Karpas-422 (cell line): ENCODE measurements at regions not wholly inside any gene's neighbourhood (a gene's known extent, or its start where the extent isn't known, plus 50 kb on each side); places are given as distances from the start of the nearest gene placed in this dataset.
A peak's percentile ranks its signal among the peaks of the same experiment; 100 is the strongest.

Source experiments
- DNase-seq: peaks from one replicate; pipeline ENCODE4 v3.0.0-alpha.2; 2015
- H2AFZ ChIP-seq: fragments of 200-600 bp; sonication (generic); 2 replicates; pipeline ENCODE4 v1.6.1; 2014; ENCODE audit warnings: antibody characterized with exemption, low read length, mixed read lengths
- H3K27ac ChIP-seq: fragments of 200-600 bp; sonication (generic); 2 replicates; pipeline ENCODE4 v1.5.1; 2014; ENCODE audit warnings: mild to moderate bottlenecking, low read length, moderate library complexity
- H3K27me3 ChIP-seq: fragments of 200-600 bp; sonication (generic); 2 replicates; pipeline ENCODE4 v1.6.1; 2014; ENCODE audit warnings: low read length, mixed read lengths
- H3K36me3 ChIP-seq: fragments of 200-600 bp; sonication (generic); 2 replicates; pipeline ENCODE4 v1.6.1; 2014; ENCODE audit warnings: low read length, mixed read lengths; ENCODE audit not compliant: insufficient read depth
- H3K4me1 ChIP-seq: fragments of 200-600 bp; sonication (generic); 2 replicates; pipeline ENCODE4 v1.6.1; 2014; ENCODE audit warnings: mild to moderate bottlenecking, low read length, mixed read lengths
- H3K4me2 ChIP-seq: fragments of 200-600 bp; sonication (generic); 2 replicates; pipeline ENCODE4 v1.6.1; 2014; ENCODE audit warnings: low read length, low read depth, mild to moderate bottlenecking; ENCODE audit not compliant: poor library complexity, severe bottlenecking
- H3K4me3 ChIP-seq: fragments of 200-600 bp; sonication (generic); 2 replicates; pipeline ENCODE4 v1.5.1; 2014; ENCODE audit warnings: mild to moderate bottlenecking, antibody characterized with exemption, low read length, mixed read lengths
- H3K79me2 ChIP-seq: fragments of 200-600 bp; sonication (generic); 2 replicates; pipeline ENCODE4 v1.6.1; 2014; ENCODE audit warnings: mild to moderate bottlenecking, low read length, mixed read lengths
- H3K9ac ChIP-seq: fragments of 200-600 bp; sonication (generic); 2 replicates; pipeline ENCODE4 v1.6.0; 2014; ENCODE audit warnings: low read length
- H3K9me2 ChIP-seq: fragments of 200-600 bp; sonication (generic), shearing (Covaris generic); replicated peaks from 2 replicates; pipeline ENCODE4 v1.6.0; 2014; ENCODE audit warnings: mild to moderate bottlenecking, low read length, moderate library complexity; ENCODE audit not compliant: insufficient read depth
- H3K9me3 ChIP-seq: fragments of 300-700, 200-600 bp; sonication (generic); 2 replicates; pipeline ENCODE4 v1.6.1; 2014; ENCODE audit warnings: low read length, mixed read lengths
- H4K20me1 ChIP-seq: fragments of 200-600 bp; sonication (generic); 2 replicates; pipeline ENCODE4 v1.6.1; 2014; ENCODE audit warnings: mild to moderate bottlenecking, antibody characterized with exemption, low read length, low read depth; ENCODE audit not compliant: insufficient read depth

DNA sequence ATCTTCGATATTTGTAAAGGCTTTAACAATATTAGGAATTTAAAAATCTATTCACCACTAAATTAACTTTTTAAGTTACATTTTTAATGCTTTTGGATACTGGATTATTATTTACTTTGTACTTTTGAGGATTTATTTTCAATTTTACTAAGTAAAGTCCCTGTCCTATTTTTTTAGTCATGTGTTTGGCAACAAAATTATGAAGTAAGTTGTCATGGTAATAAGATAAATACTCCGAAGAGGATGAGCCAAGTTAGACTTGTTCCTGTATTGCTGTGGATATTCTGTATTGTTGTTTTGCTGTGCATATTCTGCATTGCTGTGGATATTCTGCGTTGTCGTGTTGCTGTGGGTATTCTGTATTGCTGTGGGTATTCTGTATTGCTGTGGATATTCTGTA lies 210.1 kb downstream of the MTRR start:
- no peak overlapping the region for H3K27ac ChIP-seq
- H3K79me2 ChIP-seq, result no peaks in the 10 kb centered on the region
- no peaks in the 10 kb centered on the region for H3K36me3 ChIP-seq
- H3K9me3 ChIP-seq, result no peaks in the 10 kb centered on the region
- no peak for DNase-seq
- no peak overlapping the region for H3K4me3 ChIP-seq
- H3K4me1 ChIP-seq, result no peaks in the 10 kb centered on the region
- H3K27me3 ChIP-seq, result no peaks in the 10 kb centered on the region
- no peaks in the 10 kb centered on the region for H4K20me1 ChIP-seq
- H3K9ac ChIP-seq, result no peak overlapping the region
- no peak overlapping the region for H3K4me2 ChIP-seq
- no peaks in the 10 kb centered on the region for H3K9me2 ChIP-seq
- H2AFZ ChIP-seq, result no peak overlapping the region

DNA sequence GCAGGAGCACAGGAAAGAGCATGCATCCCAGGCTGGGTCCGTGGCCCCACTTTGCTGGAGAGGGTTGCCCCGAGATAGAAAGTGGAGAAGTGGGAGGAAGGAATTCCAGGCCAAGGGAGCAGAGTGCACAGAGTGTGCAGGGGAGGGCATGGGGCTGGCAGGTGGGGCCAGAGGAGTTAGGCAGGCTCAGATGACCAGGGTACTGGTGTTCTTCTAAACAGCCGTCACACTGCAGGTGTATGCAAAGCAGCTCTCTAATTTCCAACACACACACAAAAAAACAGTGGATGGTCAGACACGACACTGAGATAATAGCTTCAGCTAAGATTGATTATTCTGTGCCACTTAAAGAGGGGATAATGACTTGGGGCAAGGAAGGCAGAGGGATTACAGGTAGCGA lies 212.2 kb downstream of the MTRR start:
- no peaks in the 10 kb centered on the region for H3K9me2 ChIP-seq
- no peaks in the 10 kb centered on the region for H3K79me2 ChIP-seq
- H4K20me1 ChIP-seq, result no peaks in the 10 kb centered on the region
- DNase-seq, result no peak
- no peak overlapping the region for H2AFZ ChIP-seq
- H3K9ac ChIP-seq, result no peak overlapping the region
- H3K9me3 ChIP-seq, result no peaks in the 10 kb centered on the region
- H3K36me3 ChIP-seq, result no peaks in the 10 kb centered on the region
- no peak overlapping the region for H3K4me2 ChIP-seq
- H3K4me1 ChIP-seq, result no peaks in the 10 kb centered on the region
- no peaks in the 10 kb centered on the region for H3K27me3 ChIP-seq
- no peak overlapping the region for H3K27ac ChIP-seq
- no peak overlapping the region for H3K4me3 ChIP-seq

DNA sequence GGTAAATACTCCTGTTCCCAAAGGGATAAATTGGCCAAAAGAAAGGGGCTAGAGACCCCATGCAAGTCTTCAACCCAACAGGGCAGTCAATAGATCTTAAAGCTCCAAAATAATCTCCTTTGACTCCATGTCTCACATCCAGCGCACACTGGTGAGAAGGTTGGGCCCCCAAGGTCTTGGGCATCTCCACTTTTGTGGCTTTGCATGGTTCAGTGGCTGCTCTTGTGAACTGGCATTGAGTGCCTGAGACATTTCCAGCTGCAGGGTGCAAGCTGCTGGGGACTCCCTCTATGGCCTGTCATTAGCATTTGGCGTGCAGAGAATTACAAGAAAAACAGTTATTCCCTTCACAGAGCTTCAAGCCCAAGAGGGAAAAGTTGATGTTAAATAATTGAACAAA lies 224.7 kb downstream of the MTRR start:
- Histone ChIP-seq H3K4me3 (no peak overlapping the region), H3K79me2 (no peaks in the 10 kb centered on the region), H3K4me1 (no peaks in the 10 kb centered on the region), H3K27ac (no peak overlapping the region), H2AFZ (no peak overlapping the region), H3K36me3 (no peaks in the 10 kb centered on the region), H3K9ac (no peak overlapping the region), H3K9me3 (no peaks in the 10 kb centered on the region), H3K27me3 (no peaks in the 10 kb centered on the region), H4K20me1 (no peaks in the 10 kb centered on the region), H3K9me2 (no peaks in the 10 kb centered on the region), H3K4me2 (no peak overlapping the region)
- DNase-seq, result no peak

DNA sequence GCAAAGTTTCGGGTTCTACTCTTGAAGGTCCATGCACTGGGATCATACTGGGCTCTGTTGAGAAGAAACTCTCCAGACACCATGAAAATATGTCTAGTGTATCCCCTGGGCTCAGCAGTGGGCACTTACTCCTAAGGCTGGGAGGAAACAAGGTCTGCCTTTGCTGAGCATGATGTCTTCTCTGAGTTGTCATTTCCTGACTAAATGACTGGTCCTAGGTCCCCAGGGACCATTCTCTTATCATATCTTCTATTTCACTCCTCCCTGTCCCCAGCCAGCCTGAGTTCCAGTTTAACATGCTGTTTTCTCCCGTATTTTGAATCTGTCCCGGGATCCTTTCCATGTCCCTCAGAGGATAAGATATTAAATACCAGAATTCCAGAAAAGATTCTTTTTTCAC lies 225.4 kb downstream of the MTRR start:
- Histone ChIP-seq H3K9me2 (no peaks in the 10 kb centered on the region), H3K27me3 (no peaks in the 10 kb centered on the region), H3K4me1 (no peaks in the 10 kb centered on the region), H3K4me3 (no peak overlapping the region), H4K20me1 (no peaks in the 10 kb centered on the region), H3K9me3 (no peaks in the 10 kb centered on the region), H3K27ac (no peak overlapping the region), H3K4me2 (no peak overlapping the region), H2AFZ (no peak overlapping the region), H3K79me2 (no peaks in the 10 kb centered on the region), H3K36me3 (no peaks in the 10 kb centered on the region), H3K9ac (no peak overlapping the region)
- no peak for DNase-seq

DNA sequence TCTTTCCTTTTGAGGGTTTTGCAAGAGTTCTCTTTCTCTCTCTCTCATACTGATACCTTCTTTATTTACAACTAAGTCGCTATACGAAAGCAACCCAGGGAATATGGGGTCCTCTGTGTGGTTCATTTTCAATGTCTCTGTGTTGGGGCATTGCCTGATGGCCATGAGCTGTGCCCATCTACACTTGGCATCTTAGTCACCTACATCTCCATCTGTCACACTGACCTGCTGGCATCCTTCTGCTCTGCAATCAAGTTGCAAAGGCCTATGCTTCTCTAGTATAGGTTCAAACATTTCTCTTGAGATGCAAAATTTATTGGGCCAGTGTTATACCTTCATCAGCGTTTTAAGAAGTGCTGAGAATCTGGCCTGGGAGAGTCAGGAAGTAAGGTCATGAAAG lies 228.2 kb downstream of the MTRR start:
- Histone ChIP-seq H4K20me1 (no peaks in the 10 kb centered on the region), H3K9me3 (no peaks in the 10 kb centered on the region), H3K79me2 (no peaks in the 10 kb centered on the region), H3K36me3 (no peaks in the 10 kb centered on the region), H2AFZ (no peak overlapping the region), H3K9me2 (no peaks in the 10 kb centered on the region), H3K4me3 (no peak overlapping the region), H3K4me1 (no peaks in the 10 kb centered on the region), H3K9ac (no peak overlapping the region), H3K27ac (no peak overlapping the region), H3K4me2 (no peak overlapping the region), H3K27me3 (no peaks in the 10 kb centered on the region)
- DNase-seq, result no peak

GRCh38 chr5:8098081-8098480 lies 229.1 kb downstream of the MTRR start:
- H3K27me3 ChIP-seq, result no peaks in the 10 kb centered on the region
- H3K9ac ChIP-seq, result no peak overlapping the region
- no peak overlapping the region for H3K27ac ChIP-seq
- no peaks in the 10 kb centered on the region for H3K9me2 ChIP-seq
- no peaks in the 10 kb centered on the region for H3K4me1 ChIP-seq
- H3K9me3 ChIP-seq, result no peaks in the 10 kb centered on the region
- H3K36me3 ChIP-seq, result no peaks in the 10 kb centered on the region
- H3K4me3 ChIP-seq, result no peak overlapping the region
- H2AFZ ChIP-seq, result no peak overlapping the region
- DNase-seq, result no peak
- no peak overlapping the region for H3K4me2 ChIP-seq
- no peaks in the 10 kb centered on the region for H4K20me1 ChIP-seq
- no peaks in the 10 kb centered on the region for H3K79me2 ChIP-seq

- H3K79me2 ChIP-seq, result no peaks in the 10 kb centered on the region
- no peak overlapping the region for H2AFZ ChIP-seq
- no peaks in the 10 kb centered on the region for H3K9me2 ChIP-seq
- H3K27ac ChIP-seq, result no peak overlapping the region
- H4K20me1 ChIP-seq, result no peaks in the 10 kb centered on the region
- no peak for DNase-seq
- H3K4me3 ChIP-seq, result no peak overlapping the region
- no peak overlapping the region for H3K9ac ChIP-seq
- H3K9me3 ChIP-seq, result no peaks in the 10 kb centered on the region
- H3K36me3 ChIP-seq, result no peaks in the 10 kb centered on the region
- H3K27me3 ChIP-seq, result no peaks in the 10 kb centered on the region
- H3K4me1 ChIP-seq, result no peaks in the 10 kb centered on the region
- no peak overlapping the region for H3K4me2 ChIP-seq
Observed at GRCh38 chr5:8102714-8103113, 233.8 kb downstream of the MTRR start.

DNA sequence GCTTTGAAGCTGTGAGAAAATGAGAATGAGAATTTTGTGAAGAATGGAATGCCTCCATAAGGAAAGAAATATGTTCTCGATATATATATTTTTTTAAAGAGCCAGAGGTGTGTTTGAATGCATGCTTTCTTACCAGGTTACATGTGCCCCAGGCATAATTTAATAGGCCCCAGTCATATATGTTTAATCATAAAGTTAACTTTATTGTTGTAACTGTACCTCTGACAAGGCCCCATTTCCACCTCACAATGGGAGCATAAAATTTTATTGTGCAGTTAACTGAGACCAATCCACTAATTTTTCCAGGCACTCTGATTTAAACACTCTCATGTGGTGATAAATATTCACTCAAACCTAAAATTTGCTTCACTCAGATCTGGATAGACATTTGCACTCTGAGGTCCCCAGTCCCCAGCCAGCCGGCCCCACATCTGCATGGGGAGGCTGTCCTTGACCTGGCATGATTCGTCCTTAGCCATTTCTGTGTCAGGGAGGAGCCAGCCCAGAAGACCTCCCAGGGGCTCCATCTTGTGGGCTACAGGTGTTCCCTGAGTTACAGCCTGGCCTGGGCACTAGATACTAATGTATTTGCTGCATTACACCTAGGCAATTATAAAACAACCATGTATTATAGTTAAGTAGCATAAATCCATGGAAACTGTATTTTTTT lies 245.8 kb downstream of the MTRR start:
- Histone ChIP-seq H2AFZ (no peak overlapping the region), H3K9me3 (no peaks in the 10 kb centered on the region), H3K9me2 (no peaks in the 10 kb centered on the region), H3K4me1 (no peaks in the 10 kb centered on the region), H3K9ac (no peak overlapping the region), H3K79me2 (no peaks in the 10 kb centered on the region), H3K27ac (no peak overlapping the region), H4K20me1 (no peaks in the 10 kb centered on the region), H3K27me3 (no peaks in the 10 kb centered on the region), H3K4me2 (no peak overlapping the region), H3K36me3 (no peaks in the 10 kb centered on the region), H3K4me3 (no peak overlapping the region)
- peak; percentile 53 for DNase-seq

DNA sequence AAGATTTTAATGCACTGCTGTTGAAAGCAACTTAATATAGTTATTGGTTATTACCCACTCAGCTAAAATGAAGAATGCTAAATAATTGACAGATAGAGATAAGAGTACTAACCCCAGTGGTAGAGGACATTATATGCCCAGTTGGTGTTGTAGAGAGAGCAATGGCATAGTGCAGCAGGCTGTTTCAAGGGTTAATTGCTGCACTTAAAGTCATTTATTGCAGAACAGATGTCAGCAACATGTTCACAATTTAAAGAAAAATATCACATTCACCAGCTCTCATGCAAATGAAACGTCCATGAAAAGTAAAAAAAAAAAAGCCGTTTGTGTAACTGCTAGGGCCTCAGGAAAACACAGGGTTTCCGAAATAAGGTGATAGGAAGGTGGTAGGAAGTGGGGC lies 254.6 kb downstream of the MTRR start:
- no peak for DNase-seq
- no peaks in the 10 kb centered on the region for H3K79me2 ChIP-seq
- no peaks in the 10 kb centered on the region for H4K20me1 ChIP-seq
- H3K27me3 ChIP-seq, result no peaks in the 10 kb centered on the region
- H3K36me3 ChIP-seq, result no peaks in the 10 kb centered on the region
- no peak overlapping the region for H3K4me2 ChIP-seq
- no peak overlapping the region for H3K9ac ChIP-seq
- H3K4me1 ChIP-seq, result no peaks in the 10 kb centered on the region
- no peak overlapping the region for H2AFZ ChIP-seq
- no peak overlapping the region for H3K4me3 ChIP-seq
- no peaks in the 10 kb centered on the region for H3K9me2 ChIP-seq
- H3K9me3 ChIP-seq, result no peaks in the 10 kb centered on the region
- H3K27ac ChIP-seq, result no peak overlapping the region
